ENCODE measurements at regions not wholly inside any gene's neighbourhood (a gene's known extent, or its start where the extent isn't known, plus 50 kb on each side); places are given as distances from the start of the nearest gene placed in this dataset.

GRCh38 chr2:13284688-13285087 is 568.0 kb downstream of the TRIB2 start:
- TF ChIP-seq TAF1 (IDR thresholded peaks at IDR 0.05; ENCODE audit: low read depth) (no peak), TEAD4 (IDR thresholded peaks at IDR 0.05) (no peak), REST (IDR thresholded peaks at IDR 0.05; ENCODE audit: low read depth) (no peak), CREB1 (IDR thresholded peaks at IDR 0.05; ENCODE audit: low read depth) (no peak), FOXM1 (IDR thresholded peaks at IDR 0.05; ENCODE audit: borderline replicate concordance, low read depth) (no peak), EGR1 (IDR thresholded peaks at IDR 0.05) (no peak), EP300 (IDR thresholded peaks at IDR 0.05; ENCODE audit: borderline replicate concordance) (no peak), YY1 (IDR thresholded peaks at IDR 0.05; ENCODE audit: low read depth) (no peak), ZBTB7A (IDR thresholded peaks at IDR 0.05; ENCODE audit: low read depth) (no peak), TCF12 (IDR thresholded peaks at IDR 0.05; ENCODE audit: low read depth) (no peak), CEBPB (IDR thresholded peaks at IDR 0.05) (no peak), USF1 (IDR thresholded peaks at IDR 0.05) (no peak), RAD21 (IDR thresholded peaks at IDR 0.05; ENCODE audit: low read depth) (no peak)

All from Ishikawa (cell line).